HepG2 (cell line): ENCODE measurements at regions not wholly inside any gene's neighbourhood (a gene's known extent, or its start where the extent isn't known, plus 50 kb on each side); places are given as distances from the start of the nearest gene placed in this dataset.

ENCODE experiments used
- DDIT3 ChIP-seq: sonication (generic); formaldehyde crosslinking; IDR thresholded peaks from 2 replicates; pipeline ENCODE4 v1.4.0; 2020; ENCODE audit warnings: mild to moderate bottlenecking, missing genetic modification reagents
- ELF3 ChIP-seq: IDR thresholded peaks from 2 replicates; pipeline ENCODE4 v1.6.1; 2016; ENCODE audit warnings: missing genetic modification reagents, missing compliant biosample characterization
- FOXO1 ChIP-seq: sonication (generic); formaldehyde crosslinking; IDR thresholded peaks from 2 replicates; pipeline ENCODE4 v1.4.0; 2020; ENCODE audit warnings: missing genetic modification reagents
- GATA4 ChIP-seq: sonication (generic); IDR thresholded peaks from 2 replicates; pipeline ENCODE4 v1.6.1; 2016; ENCODE audit warnings: antibody characterized with exemption, low read depth, borderline replicate concordance
- HNRNPLL ChIP-seq: fragments of 200-400 bp; formaldehyde crosslinking; IDR thresholded peaks from 2 replicates; pipeline ENCODE4 v1.6.1; 2017; ENCODE audit warnings: mild to moderate bottlenecking, low read depth, low read length; ENCODE audit not compliant: poor library complexity, severe bottlenecking
- HOMEZ ChIP-seq: IDR thresholded peaks from 2 replicates; pipeline ENCODE4 v1.6.1; 2016; ENCODE audit warnings: low read depth
- KDM4B ChIP-seq: sonication (generic); formaldehyde crosslinking; IDR thresholded peaks from 2 replicates; pipeline ENCODE4 v1.4.0; 2020; ENCODE audit warnings: missing genetic modification reagents
- KLF16 ChIP-seq, 2 experiments: sonication (generic) in 1 of 2; formaldehyde crosslinking in 1 of 2; IDR thresholded peaks; 2 replicates each; pipeline versions ENCODE4 v1.6.1 to v1.8.0; 2016 to 2023; ENCODE audit warnings: missing genetic modification reagents in 2 of 2, missing compliant biosample characterization in 1 of 2
- NFKBIZ ChIP-seq: IDR thresholded peaks from 2 replicates; pipeline ENCODE4 v1.6.1; 2018; ENCODE audit warnings: missing genetic modification reagents, missing compliant biosample characterization
- NR2F6 ChIP-seq, 2 experiments: IDR thresholded peaks; 2 replicates each; pipeline ENCODE4 v1.6.1; 2016; ENCODE audit warnings: antibody characterized with exemption in 1 of 2, mild to moderate bottlenecking in 1 of 2
- SCMH1 ChIP-seq: sonication (generic); formaldehyde crosslinking; IDR thresholded peaks from 2 replicates; pipeline ENCODE4 v1.9.0; 2021; ENCODE audit warnings: missing genetic modification reagents, mild to moderate bottlenecking, borderline replicate concordance
- SIN3A ChIP-seq: IDR thresholded peaks from 2 replicates; pipeline ENCODE4 v1.6.1; 2011; ENCODE audit warnings: low read depth, mild to moderate bottlenecking, control low read depth, low read length, borderline replicate concordance
- SMARCE1 ChIP-seq: fragments of 450-650 bp; IDR thresholded peaks from 2 replicates; pipeline ENCODE4 v1.6.1; 2017; ENCODE audit warnings: borderline replicate concordance
- SRF ChIP-seq: IDR thresholded peaks from 2 replicates; pipeline ENCODE4 v1.6.1; 2011; ENCODE audit warnings: mild to moderate bottlenecking, low read depth, low read length, moderate library complexity
- ZNF18 ChIP-seq: sonication (generic); formaldehyde crosslinking; IDR thresholded peaks from 2 replicates; pipeline ENCODE4 v1.8.0; 2022; ENCODE audit warnings: mild to moderate bottlenecking, missing genetic modification reagents; ENCODE audit not compliant: insufficient replicate concordance
- ZNF44 ChIP-seq: sonication (generic); formaldehyde crosslinking; IDR thresholded peaks from 2 replicates; pipeline ENCODE4 v1.5.1; 2020; ENCODE audit warnings: mild to moderate bottlenecking, missing genetic modification reagents
- ZNF713 ChIP-seq: sonication (generic); formaldehyde crosslinking; IDR thresholded peaks from 2 replicates; pipeline ENCODE4 v1.4.0; 2020; ENCODE audit warnings: mild to moderate bottlenecking, missing genetic modification reagents
- ZNF777 ChIP-seq: sonication (generic); formaldehyde crosslinking; IDR thresholded peaks from 2 replicates; pipeline ENCODE4 v1.4.0; 2020; ENCODE audit warnings: missing genetic modification reagents
- ZSCAN29 ChIP-seq: sonication (generic); formaldehyde crosslinking; conservative IDR thresholded peaks from 2 replicates; pipeline ENCODE4 v1.4.0; 2020; ENCODE audit warnings: mild to moderate bottlenecking, missing genetic modification reagents
- TF ChIP-seq, protein P1 (sequence below): sonication (generic); formaldehyde crosslinking; IDR thresholded peaks from 2 replicates; pipeline ENCODE4 v1.5.0; 2020; ENCODE audit warnings: mild to moderate bottlenecking, missing genetic modification reagents, moderate library complexity
- TF ChIP-seq, protein P2 (sequence below): IDR thresholded peaks from 2 replicates; pipeline ENCODE4 v1.4.0; 2020; ENCODE audit warnings: mild to moderate bottlenecking, missing genetic modification reagents

DNA sequence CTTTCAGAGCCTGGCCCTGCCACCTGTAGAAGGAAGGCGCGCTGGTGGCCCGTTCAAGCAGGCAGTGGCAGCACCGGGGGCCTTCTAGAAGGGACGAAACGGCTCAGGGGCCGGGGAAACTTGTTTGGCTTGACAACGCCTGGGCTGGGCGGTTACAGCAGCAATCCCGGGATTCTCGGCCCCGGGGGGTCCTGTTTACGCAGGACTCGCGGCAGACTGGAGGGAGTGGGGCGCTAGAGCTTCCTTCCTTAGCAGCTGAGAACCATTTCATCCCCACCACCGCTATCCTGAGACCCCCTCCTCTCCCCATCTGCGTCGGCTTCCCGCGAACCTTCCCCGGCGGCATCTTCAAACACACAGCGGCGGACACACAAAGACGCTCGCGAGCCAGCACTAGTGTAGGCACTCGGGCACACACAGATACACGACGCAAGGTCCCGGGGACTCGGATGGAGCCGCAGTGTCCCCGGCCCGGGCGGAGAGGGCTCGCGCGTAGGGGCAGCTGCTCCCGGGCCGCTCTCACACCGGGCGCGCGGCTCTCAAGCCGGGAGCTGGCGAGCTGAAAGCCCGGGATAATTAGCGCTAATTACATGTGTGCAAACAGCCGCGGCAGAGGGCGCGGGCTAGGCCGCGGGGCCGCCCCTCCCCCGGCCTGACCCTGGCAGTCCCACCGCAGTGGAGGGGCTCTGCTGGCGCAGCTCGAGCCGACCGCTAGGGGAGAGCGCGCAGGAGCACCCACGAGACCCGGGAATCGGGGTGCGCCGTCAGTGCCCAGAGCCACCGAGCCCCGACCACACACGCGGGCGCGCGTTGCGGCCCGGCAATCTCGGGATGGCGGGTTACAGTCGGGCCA, 271.4 kb downstream of the FOXD2 start (continued):
- TF ChIP-seq, protein P1, sequence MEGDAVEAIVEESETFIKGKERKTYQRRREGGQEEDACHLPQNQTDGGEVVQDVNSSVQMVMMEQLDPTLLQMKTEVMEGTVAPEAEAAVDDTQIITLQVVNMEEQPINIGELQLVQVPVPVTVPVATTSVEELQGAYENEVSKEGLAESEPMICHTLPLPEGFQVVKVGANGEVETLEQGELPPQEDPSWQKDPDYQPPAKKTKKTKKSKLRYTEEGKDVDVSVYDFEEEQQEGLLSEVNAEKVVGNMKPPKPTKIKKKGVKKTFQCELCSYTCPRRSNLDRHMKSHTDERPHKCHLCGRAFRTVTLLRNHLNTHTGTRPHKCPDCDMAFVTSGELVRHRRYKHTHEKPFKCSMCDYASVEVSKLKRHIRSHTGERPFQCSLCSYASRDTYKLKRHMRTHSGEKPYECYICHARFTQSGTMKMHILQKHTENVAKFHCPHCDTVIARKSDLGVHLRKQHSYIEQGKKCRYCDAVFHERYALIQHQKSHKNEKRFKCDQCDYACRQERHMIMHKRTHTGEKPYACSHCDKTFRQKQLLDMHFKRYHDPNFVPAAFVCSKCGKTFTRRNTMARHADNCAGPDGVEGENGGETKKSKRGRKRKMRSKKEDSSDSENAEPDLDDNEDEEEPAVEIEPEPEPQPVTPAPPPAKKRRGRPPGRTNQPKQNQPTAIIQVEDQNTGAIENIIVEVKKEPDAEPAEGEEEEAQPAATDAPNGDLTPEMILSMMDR (CRISPR knock-in tag): peak; percentile 24; the same call in 1 of the 2 replicates
- TF ChIP-seq KLF16 (CRISPR knock-in tag; IDR thresholded peaks at IDR 0.05) (no peak), NFKBIZ (CRISPR knock-in tag) (no peak), DDIT3 (CRISPR knock-in tag) (no peak), SRF (no peak), KDM4B (CRISPR knock-in tag) (no peak), ZSCAN29 (CRISPR knock-in tag) (no peak), SMARCE1 (no peak), ZNF713 (CRISPR knock-in tag) (0 out of 2 replicates have a peak, but pooled peaks have one; percentile 68), HOMEZ (CRISPR knock-in tag) (no peak), NR2F6 (IDR thresholded peaks at IDR 0.05) (no peak), NR2F6 (CRISPR knock-in tag; IDR thresholded peaks at IDR 0.05) (no peak), SCMH1 (CRISPR knock-in tag) (no peak), ZNF18 (no peak), FOXO1 (CRISPR knock-in tag) (no peak), GATA4 (no peak), SIN3A (no peak), ZNF44 (CRISPR knock-in tag) (no peak), ZNF777 (CRISPR knock-in tag) (peak; percentile 42; the same call in 1 of the 2 replicates), ELF3 (CRISPR knock-in tag) (no peak), HNRNPLL (peak; percentile 33)
- TF ChIP-seq, protein P2, sequence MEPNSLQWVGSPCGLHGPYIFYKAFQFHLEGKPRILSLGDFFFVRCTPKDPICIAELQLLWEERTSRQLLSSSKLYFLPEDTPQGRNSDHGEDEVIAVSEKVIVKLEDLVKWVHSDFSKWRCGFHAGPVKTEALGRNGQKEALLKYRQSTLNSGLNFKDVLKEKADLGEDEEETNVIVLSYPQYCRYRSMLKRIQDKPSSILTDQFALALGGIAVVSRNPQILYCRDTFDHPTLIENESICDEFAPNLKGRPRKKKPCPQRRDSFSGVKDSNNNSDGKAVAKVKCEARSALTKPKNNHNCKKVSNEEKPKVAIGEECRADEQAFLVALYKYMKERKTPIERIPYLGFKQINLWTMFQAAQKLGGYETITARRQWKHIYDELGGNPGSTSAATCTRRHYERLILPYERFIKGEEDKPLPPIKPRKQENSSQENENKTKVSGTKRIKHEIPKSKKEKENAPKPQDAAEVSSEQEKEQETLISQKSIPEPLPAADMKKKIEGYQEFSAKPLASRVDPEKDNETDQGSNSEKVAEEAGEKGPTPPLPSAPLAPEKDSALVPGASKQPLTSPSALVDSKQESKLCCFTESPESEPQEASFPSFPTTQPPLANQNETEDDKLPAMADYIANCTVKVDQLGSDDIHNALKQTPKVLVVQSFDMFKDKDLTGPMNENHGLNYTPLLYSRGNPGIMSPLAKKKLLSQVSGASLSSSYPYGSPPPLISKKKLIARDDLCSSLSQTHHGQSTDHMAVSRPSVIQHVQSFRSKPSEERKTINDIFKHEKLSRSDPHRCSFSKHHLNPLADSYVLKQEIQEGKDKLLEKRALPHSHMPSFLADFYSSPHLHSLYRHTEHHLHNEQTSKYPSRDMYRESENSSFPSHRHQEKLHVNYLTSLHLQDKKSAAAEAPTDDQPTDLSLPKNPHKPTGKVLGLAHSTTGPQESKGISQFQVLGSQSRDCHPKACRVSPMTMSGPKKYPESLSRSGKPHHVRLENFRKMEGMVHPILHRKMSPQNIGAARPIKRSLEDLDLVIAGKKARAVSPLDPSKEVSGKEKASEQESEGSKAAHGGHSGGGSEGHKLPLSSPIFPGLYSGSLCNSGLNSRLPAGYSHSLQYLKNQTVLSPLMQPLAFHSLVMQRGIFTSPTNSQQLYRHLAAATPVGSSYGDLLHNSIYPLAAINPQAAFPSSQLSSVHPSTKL (CRISPR knock-in tag): no peak
